BLaER1 treated with 17β-estradiol and CSF1 and Interleukin-3, amounts not matched to agents 10 nM and 100 nM (cell line): ENCODE measurements at regions not wholly inside any gene's neighbourhood (a gene's known extent, or its start where the extent isn't known, plus 50 kb on each side); places are given as distances from the start of the nearest gene placed in this dataset.

Experiments
- H3K27ac ChIP-seq, 11 experiments: shearing (Covaris generic); formaldehyde crosslinking; 2 replicates each; pipeline ENCODE4 v1.8.1; 2022
- H3K27me3 ChIP-seq, 11 experiments: shearing (Covaris generic); formaldehyde crosslinking; 2 replicates each; pipeline ENCODE4 v1.8.1; 2022
- H3K36me3 ChIP-seq, 11 experiments: shearing (Covaris generic); formaldehyde crosslinking; 2 replicates each; pipeline ENCODE4 v1.8.1; 2022
- H3K4me1 ChIP-seq, 10 experiments: shearing (Covaris generic); formaldehyde crosslinking; 2 replicates each; pipeline ENCODE4 v1.8.1; 2022
- H3K4me2 ChIP-seq, 11 experiments: shearing (Covaris generic); formaldehyde crosslinking; 2 replicates each; pipeline ENCODE4 v1.8.1; 2022
- H3K4me3 ChIP-seq, 10 experiments: shearing (Covaris generic); formaldehyde crosslinking; 2 replicates each; pipeline ENCODE4 v1.8.1; 2022
- H3K9ac ChIP-seq, 11 experiments: shearing (Covaris generic); formaldehyde crosslinking; 2 replicates each; pipeline ENCODE4 v1.8.1; 2022
- H3K9me3 ChIP-seq, 11 experiments: shearing (Covaris generic); formaldehyde crosslinking; replicated peaks in 1 of 11; 2 replicates each; pipeline ENCODE4 v1.8.1; 2022
- H4K20me1 ChIP-seq, 11 experiments: shearing (Covaris generic); formaldehyde crosslinking; 2 replicates each; pipeline ENCODE4 v1.8.1; 2022
- Cebpa-rat ChIP-seq, 11 experiments: shearing (Covaris generic); IDR thresholded peaks; 2 replicates each; pipeline ENCODE4 v1.8.1; 2022

GRCh38 chr2:5315041-5315440 lies 377.1 kb upstream of the SOX11 start:
- no peaks in the 10 kb centered on the region for H3K27me3 ChIP-seq
- TF ChIP-seq Cebpa-rat (IDR thresholded peaks at IDR 0.05) = no peak
- peaks cover 0 to 6% (median 4%) of the 10 kb centered on the region in 11 experiments; a peak in 7 of 22 replicates for H3K9me3 ChIP-seq
- H4K20me1 ChIP-seq = no peaks in the 10 kb centered on the region
- H3K4me3 ChIP-seq = no peak overlapping the region
- H3K9ac ChIP-seq = no peak overlapping the region
- no peaks in the 10 kb centered on the region for H3K4me1 ChIP-seq
- no peak overlapping the region for H3K4me2 ChIP-seq
- H3K27ac ChIP-seq = no peak overlapping the region
- H3K36me3 ChIP-seq = no peaks in the 10 kb centered on the region

- H3K27me3 ChIP-seq = no peaks in the 10 kb centered on the region
- H4K20me1 ChIP-seq = no peaks in the 10 kb centered on the region
- TF ChIP-seq Cebpa-rat (IDR thresholded peaks at IDR 0.05) = no peak
- H3K9ac ChIP-seq = no peak overlapping the region
- no peak overlapping the region for H3K4me3 ChIP-seq
- no peak overlapping the region for H3K27ac ChIP-seq
- no peaks in the 10 kb centered on the region for H3K4me1 ChIP-seq
- peaks cover 0 to 2% (median 0%) of the 10 kb centered on the region in 11 experiments; a peak in 5 of 22 replicates for H3K9me3 ChIP-seq
- no peaks in the 10 kb centered on the region for H3K36me3 ChIP-seq
- H3K4me2 ChIP-seq = no peak overlapping the region
Observed at GRCh38 chr2:5315512-5315911, 376.7 kb upstream of the SOX11 start.

- H3K9ac ChIP-seq = no peak overlapping the region
- no peak overlapping the region for H3K4me3 ChIP-seq
- H4K20me1 ChIP-seq = no peaks in the 10 kb centered on the region
- no peak overlapping the region for H3K27ac ChIP-seq
- H3K4me1 ChIP-seq = no peaks in the 10 kb centered on the region
- H3K36me3 ChIP-seq = no peaks in the 10 kb centered on the region
- no peaks in the 10 kb centered on the region for H3K27me3 ChIP-seq
- H3K4me2 ChIP-seq = no peak overlapping the region
- no peaks in the 10 kb centered on the region for H3K9me3 ChIP-seq
- no peak for TF ChIP-seq Cebpa-rat (IDR thresholded peaks at IDR 0.05)
Observed at GRCh38 chr2:5316001-5316490, 376.1 kb upstream of the SOX11 start.

GRCh38 chr2:5319493-5319892 lies 372.7 kb upstream of the SOX11 start:
- Histone ChIP-seq H4K20me1 (no peaks in the 10 kb centered on the region), H3K4me3 (no peak overlapping the region), H3K27me3 (no peaks in the 10 kb centered on the region), H3K4me1 (no peaks in the 10 kb centered on the region), H3K4me2 (no peak overlapping the region), H3K9me3 (no peaks in the 10 kb centered on the region), H3K36me3 (no peaks in the 10 kb centered on the region), H3K27ac (no peak overlapping the region), H3K9ac (no peak overlapping the region)
- TF ChIP-seq Cebpa-rat (IDR thresholded peaks at IDR 0.05) = no peak

GRCh38 chr2:5322396-5322795 lies 369.8 kb upstream of the SOX11 start:
- Histone ChIP-seq H3K27me3 (no peaks in the 10 kb centered on the region), H3K27ac (no peak overlapping the region), H3K36me3 (no peaks in the 10 kb centered on the region), H3K4me2 (no peak overlapping the region), H3K4me3 (no peak overlapping the region), H3K9ac (no peak overlapping the region), H4K20me1 (no peaks in the 10 kb centered on the region), H3K4me1 (no peaks in the 10 kb centered on the region), H3K9me3 (peaks cover 0 to 5% (median 0%) of the 10 kb centered on the region in 11 experiments; a peak in 1 of 22 replicates)
- no peak for TF ChIP-seq Cebpa-rat (IDR thresholded peaks at IDR 0.05)

- no peak overlapping the region for H3K9ac ChIP-seq
- H3K27me3 ChIP-seq = no peaks in the 10 kb centered on the region
- no peaks in the 10 kb centered on the region for H3K4me1 ChIP-seq
- H3K4me3 ChIP-seq = no peak overlapping the region
- H4K20me1 ChIP-seq = no peaks in the 10 kb centered on the region
- H3K27ac ChIP-seq = no peak overlapping the region
- no peak for TF ChIP-seq Cebpa-rat (IDR thresholded peaks at IDR 0.05)
- H3K9me3 ChIP-seq = peaks cover 0 to 5% (median 0%) of the 10 kb centered on the region in 11 experiments; a peak in 1 of 22 replicates
- H3K4me2 ChIP-seq = no peak overlapping the region
- no peaks in the 10 kb centered on the region for H3K36me3 ChIP-seq
Observed at GRCh38 chr2:5325523-5325922, 366.7 kb upstream of the SOX11 start.

- H3K9ac ChIP-seq = no peak overlapping the region
- no peaks in the 10 kb centered on the region for H3K27me3 ChIP-seq
- no peak overlapping the region for H3K4me2 ChIP-seq
Observed at GRCh38 chr2:5328826-5329225, 363.4 kb upstream of the SOX11 start.

GRCh38 chr2:5329763-5330162 lies 362.4 kb upstream of the SOX11 start:
- H3K9ac ChIP-seq = no peak overlapping the region
- no peaks in the 10 kb centered on the region for H3K27me3 ChIP-seq
- H3K36me3 ChIP-seq = no peaks in the 10 kb centered on the region
- H3K4me3 ChIP-seq = no peak overlapping the region
- H4K20me1 ChIP-seq = no peaks in the 10 kb centered on the region
- no peak for TF ChIP-seq Cebpa-rat (IDR thresholded peaks at IDR 0.05)
- H3K9me3 ChIP-seq = peaks cover 0 to 5% (median 0%) of the 10 kb centered on the region in 11 experiments; a peak in 1 of 22 replicates
- no peak overlapping the region for H3K27ac ChIP-seq
- H3K4me1 ChIP-seq = no peaks in the 10 kb centered on the region
- H3K4me2 ChIP-seq = no peak overlapping the region

More at GRCh38 chr2:5328826-5329225, 363.4 kb upstream of the SOX11 start:
- Histone ChIP-seq H3K4me1 (no peaks in the 10 kb centered on the region), H3K27ac (no peak overlapping the region), H3K9me3 (peaks cover 0 to 5% (median 0%) of the 10 kb centered on the region in 11 experiments; a peak in 1 of 22 replicates), H4K20me1 (no peaks in the 10 kb centered on the region), H3K36me3 (no peaks in the 10 kb centered on the region), H3K4me3 (no peak overlapping the region)
- TF ChIP-seq Cebpa-rat (IDR thresholded peaks at IDR 0.05) = no peak

GRCh38 chr2:5330961-5331360 lies 361.2 kb upstream of the SOX11 start:
- no peaks in the 10 kb centered on the region for H3K36me3 ChIP-seq

GRCh38 chr2:5332925-5333324 lies 359.3 kb upstream of the SOX11 start:
- Histone ChIP-seq H3K36me3 (no peaks in the 10 kb centered on the region), H3K9ac (no peak overlapping the region), H3K4me1 (peaks cover 0 to 5% (median 0%) of the 10 kb centered on the region in 10 experiments; a peak in 2 of 20 replicates), H3K27ac (no peak overlapping the region), H3K9me3 (no peaks in the 10 kb centered on the region), H4K20me1 (no peaks in the 10 kb centered on the region), H3K4me2 (no peak overlapping the region), H3K4me3 (no peak overlapping the region), H3K27me3 (no peaks in the 10 kb centered on the region)
- no peak for TF ChIP-seq Cebpa-rat (IDR thresholded peaks at IDR 0.05)

More at GRCh38 chr2:5330961-5331360, 361.2 kb upstream of the SOX11 start:
- no peaks in the 10 kb centered on the region for H3K27me3 ChIP-seq
- H3K9ac ChIP-seq = no peak overlapping the region
- H3K9me3 ChIP-seq = no peaks in the 10 kb centered on the region
- H4K20me1 ChIP-seq = no peaks in the 10 kb centered on the region
- no peak overlapping the region for H3K27ac ChIP-seq
- H3K4me2 ChIP-seq = no peak overlapping the region
- H3K4me1 ChIP-seq = peaks cover 0 to 3% (median 0%) of the 10 kb centered on the region in 10 experiments; a peak in 2 of 20 replicates
- no peak overlapping the region for H3K4me3 ChIP-seq
- TF ChIP-seq Cebpa-rat (IDR thresholded peaks at IDR 0.05) = no peak
